Umbilical cord (tissue), 1 donor: ENCODE measurements at regions not wholly inside any gene's neighbourhood (a gene's known extent, or its start where the extent isn't known, plus 50 kb on each side); places are given as distances from the start of the nearest gene placed in this dataset.
A peak's percentile ranks its signal among the peaks of the same experiment; 100 is the strongest.

ENCODE experiments used
- DNase-seq: peaks from one replicate; pipeline ENCODE4 v3.0.0-alpha.2; 2015; ENCODE audit warnings: low spot score

GRCh38 chr17:72208832-72209231, 88.0 kb downstream of the SOX9 start:
- no peak for DNase-seq

DNA sequence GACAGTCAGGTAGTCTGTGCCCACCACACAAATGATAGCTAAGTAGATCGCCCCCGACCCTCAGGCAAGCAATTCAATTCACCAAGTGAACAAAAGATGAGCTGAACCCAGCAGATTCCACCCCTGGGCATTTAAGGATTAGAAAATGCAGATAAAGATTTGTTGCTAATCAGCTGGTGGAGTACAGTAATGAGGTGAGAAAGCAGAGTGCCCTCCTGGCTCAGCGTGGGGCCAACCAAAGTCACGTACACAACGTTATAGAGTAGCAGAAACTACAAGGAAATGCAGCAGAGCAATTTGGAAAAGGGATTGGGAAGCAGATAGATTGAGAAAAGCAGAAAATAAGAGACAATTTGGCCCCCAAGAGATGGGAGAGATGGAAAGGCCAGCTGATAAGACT, 91.2 kb downstream of the SOX9 start:
- DNase-seq, result no peak

DNA sequence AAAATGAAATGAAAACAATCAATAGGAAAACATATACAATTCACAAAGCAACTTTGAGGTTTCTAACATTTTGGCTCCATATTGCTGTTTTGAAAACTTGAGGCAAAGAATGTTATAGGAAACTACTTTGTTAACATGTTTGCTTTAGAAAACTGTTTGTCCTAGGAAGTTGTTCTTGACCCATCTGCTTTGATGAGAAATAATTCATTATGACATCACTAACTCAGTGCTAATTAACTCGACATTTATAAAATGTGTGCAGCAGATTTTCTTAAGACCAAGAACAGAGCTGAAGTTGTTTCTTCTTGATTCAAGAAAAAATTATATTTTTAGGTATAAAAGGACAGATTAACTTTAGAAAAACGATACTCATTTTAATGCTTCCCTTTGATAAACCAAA, 94.7 kb downstream of the SOX9 start:
- DNase-seq, result no peak

DNA sequence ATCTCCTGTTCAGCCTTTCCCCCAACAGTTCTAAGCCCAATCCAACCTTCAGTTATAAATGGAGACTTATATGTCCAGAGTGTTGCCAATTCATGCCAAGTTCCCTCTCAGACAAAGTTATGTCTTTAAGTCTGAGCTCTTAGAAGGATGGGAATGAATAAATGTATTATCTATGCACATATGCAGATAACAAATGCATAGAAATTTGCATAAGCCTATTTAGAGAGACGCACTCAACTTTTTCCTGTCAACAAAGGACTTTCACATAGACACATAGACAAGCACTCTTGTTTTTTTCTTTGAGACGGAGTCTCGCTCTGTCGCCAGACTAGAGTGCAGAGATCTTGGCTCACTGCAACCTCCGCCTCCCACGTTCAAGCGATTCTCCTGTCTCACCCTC, 95.1 kb downstream of the SOX9 start:
- no peak for DNase-seq

DNA sequence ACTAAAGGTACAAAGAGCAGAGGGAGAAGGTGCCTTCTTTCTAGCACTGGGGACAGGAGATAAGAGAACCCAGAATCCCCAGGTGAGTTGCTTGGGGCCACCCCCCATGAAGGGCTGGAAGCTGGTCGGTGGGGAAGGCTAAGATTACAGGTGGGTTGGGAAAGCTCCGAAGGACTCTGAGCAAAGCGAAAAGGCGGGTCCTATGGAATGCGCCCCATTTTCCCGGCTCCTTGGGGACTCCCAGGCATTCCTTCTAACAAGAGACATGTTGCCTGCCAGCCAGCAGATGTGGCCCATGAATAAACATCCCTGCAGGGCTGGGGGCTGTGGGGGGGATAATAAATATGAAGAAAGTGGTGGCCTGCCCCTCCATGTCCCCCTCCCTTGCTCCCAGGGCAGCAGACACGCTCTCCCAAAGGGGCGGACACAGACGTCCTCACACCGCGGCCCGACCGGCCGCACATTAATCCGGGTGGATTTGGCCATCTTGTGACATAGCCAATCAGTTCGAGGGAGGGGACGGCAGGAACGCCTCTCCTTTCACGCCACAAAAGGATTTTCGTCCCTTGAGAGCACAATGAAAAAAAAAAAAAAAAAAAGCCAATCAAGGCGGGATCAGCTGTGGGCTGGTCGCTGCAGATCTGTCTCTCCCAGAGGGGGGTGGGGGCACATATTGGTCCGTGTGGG, 98.5 kb downstream of the SOX9 start:
- DNase-seq, result no peak

DNA sequence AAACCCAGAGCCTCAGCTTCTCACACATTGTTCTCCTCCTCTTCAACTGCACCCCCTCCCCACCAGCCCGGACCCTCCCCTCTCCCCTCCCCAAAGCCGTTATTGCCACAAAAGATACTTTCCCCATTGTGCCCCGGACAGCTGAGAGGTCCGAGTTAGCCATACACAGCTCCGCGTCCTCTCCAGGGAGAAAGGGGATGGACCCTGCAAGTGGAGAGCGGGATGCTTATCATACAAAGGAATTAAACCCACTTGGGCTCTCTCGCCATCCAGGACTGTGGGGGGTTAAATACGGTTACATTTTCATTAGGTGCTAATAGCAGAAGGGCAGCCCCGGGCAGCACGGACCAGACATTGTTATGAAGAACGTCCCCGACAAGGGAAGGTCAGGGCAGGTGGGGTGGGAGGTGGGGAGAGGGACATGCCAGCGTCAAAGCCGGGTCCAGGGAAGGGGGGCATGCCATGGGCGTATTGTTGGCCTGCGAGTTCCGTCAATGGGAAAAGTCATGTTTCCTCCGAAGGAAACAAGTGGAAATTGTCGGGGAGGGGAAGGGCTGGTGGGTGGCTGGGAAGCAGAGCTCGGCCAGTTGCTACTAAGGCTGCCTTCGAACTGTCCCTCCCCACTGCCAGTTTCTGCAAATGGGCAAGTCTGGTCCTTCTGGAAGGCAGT, 99.1 kb downstream of the SOX9 start:
- DNase-seq, result no peak

GRCh38 chr17:72222661-72223380, 102.0 kb downstream of the SOX9 start:
- no peak for DNase-seq

DNA sequence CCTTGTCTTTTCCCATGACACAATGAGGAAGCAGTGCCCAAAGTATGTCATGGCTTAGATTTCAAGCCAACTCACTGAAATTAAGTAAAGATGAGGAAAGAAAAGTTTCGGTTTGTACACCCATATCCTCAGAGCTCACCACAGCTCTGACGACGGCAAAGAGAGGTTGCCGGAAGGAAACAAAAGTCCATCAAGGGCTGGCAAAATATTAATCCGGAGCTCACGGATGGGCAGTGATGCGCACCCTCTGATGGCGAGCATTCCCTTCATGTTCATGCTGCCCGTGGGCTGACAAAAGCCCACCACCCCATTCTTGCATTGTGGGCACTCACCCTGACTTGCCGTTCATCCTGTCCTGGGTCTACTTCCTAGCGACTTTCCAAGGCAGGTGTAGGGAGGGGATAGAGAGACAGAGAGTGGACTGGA, 103.1 kb downstream of the SOX9 start:
- no peak for DNase-seq

DNA sequence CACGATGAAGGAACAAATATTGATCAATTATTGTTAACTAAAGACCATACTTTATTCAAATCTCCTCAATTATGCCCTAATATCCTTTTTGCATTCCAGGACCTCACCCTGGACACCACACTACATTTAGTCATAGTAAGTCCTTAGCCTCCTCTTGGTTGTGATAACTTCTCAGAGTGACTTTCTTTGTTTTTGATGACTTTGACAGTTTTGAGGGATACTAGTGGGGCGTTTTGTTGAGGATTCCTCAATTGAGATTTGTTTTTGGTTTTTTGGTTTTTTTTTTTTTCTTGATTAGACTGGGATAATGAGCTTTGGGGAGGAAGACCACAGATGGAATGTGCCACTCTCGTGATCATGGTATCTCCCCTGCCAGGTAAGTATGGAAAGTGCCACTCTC, 105.5 kb downstream of the SOX9 start:
- no peak for DNase-seq

DNA sequence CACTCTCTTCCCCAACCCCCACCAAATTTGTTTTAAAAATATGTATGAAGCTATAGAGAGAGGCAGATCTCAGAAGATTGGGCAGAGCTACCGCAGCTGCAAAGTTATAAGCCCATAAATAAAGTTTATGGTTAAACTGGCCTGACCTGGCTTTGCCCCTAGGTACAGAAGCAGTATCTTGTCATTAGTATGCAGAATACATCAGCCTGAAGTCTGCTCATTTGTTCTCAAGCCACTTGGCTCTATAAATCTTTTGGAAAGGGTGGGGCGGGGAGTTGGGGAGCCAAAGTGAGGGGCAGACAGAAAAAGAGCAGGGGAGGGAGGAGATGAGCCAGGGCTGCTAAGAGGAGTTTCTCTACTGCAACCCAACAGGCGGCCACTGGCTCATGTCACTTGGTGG, 113.2 kb downstream of the SOX9 start:
- peak; percentile 59 for DNase-seq

GRCh38 chr17:72234985-72235384, 114.2 kb downstream of the SOX9 start:
- DNase-seq, result no peak

GRCh38 chr17:72236980-72237633, 116.3 kb downstream of the SOX9 start:
- no peak for DNase-seq

DNA sequence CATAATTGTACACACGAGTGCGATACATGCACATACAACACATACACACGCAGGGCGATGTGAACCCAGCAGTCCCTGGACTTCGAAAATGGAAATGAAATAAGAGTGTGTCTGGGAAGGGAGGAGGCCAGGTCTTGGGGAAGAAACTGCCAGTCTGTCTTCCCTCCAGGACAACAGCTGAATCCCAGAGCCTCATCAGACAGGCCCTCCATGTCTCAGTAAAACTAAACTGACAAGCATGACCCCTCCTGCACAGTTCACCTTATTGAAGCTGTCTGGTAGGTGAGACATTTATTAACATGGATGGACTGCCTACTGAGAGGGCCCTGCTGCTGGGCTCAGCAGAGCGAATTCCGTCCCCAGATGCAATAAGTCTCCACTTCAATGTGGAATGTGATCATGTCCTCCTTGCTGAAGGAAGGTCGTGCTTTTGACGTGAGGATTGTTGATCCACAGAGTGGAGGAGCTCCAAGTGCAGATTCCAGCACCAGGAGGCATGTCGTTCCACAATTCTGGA, 117.4 kb downstream of the SOX9 start:
- no peak for DNase-seq

DNA sequence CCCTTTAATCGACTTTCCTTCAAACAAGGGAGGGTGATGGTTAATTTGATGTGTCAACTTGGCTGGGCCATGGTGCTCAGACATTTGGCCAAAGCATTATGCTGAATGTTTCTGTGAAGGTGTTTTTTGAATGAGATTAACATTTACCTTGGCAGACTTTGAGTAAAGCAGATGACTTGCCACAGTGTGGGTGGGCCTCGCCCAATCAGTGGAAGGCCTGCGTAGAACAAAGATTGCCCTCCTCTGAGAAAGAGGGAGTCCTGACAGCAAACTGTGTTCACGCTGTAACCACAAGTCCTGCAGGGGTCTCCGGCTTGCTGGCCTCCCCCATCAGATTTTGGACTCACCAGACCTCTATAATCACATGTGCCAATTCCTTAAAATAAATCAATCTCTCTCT, 118.7 kb downstream of the SOX9 start:
- no peak for DNase-seq

- DNase-seq, result no peak
Observed at GRCh38 chr17:72240333-72240732, 119.5 kb downstream of the SOX9 start.

GRCh38 chr17:72244494-72244893, 123.7 kb downstream of the SOX9 start:
- DNase-seq, result no peak

DNA sequence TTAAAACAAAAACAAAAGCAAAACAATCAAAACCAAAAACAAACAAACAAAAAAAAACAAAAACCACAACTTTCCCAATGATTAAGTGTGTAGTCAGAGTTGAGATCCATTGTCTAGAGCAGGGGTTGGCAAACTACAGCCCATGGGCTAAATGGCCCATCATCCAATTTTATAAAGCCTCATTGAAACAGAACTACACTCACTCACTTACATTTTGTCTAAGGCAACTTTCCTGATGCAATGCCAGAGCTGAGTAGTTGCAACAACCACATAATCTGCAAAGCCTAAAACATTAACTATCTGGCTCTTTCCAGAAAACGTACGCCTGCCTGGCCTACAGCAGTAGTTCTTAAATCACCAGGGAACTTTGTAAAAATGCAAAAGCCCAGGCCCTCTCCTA, 124.1 kb downstream of the SOX9 start:
- peak; percentile 83 for DNase-seq

GRCh38 chr17:72249441-72249840, 128.6 kb downstream of the SOX9 start:
- DNase-seq, result no peak

DNA sequence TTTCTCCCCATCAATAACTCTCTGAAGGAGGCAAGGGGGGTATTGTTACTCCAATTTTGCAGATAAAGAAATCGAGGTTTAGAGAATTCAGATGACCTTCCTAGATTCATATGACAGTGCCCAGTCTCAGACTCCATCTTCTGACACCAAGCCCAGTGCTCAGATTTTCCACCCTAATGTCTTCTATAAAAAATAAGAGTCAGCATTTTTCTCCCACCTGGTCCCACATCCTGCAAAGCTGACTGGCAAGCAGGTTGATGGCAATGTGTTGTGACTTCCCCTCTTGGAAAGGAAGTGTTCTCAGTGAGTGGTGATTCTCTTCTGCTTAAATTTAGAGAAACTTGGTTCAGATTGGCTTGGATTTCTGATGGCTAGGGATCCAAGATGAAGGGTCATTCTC, 129.4 kb downstream of the SOX9 start:
- no peak for DNase-seq

GRCh38 chr17:72253597-72253996, 132.8 kb downstream of the SOX9 start:
- no peak for DNase-seq

GRCh38 chr17:72254808-72255449, 134.1 kb downstream of the SOX9 start:
- no peak for DNase-seq

- DNase-seq, result no peak
Observed at GRCh38 chr17:72255481-72255880, 134.7 kb downstream of the SOX9 start.
